A549 (cell line): ENCODE measurements at regions not wholly inside any gene's neighbourhood (a gene's known extent, or its start where the extent isn't known, plus 50 kb on each side); places are given as distances from the start of the nearest gene placed in this dataset.

ENCODE experiments used
- ATAC-seq, 2 experiments: fragments of 200-7000 bp in 1 of 2; fragments of >200 bp in 1 of 2; cut with Nextera tagmentation in 1 of 2; cut with Tn5 transposase in 1 of 2; 3 replicates each; pipeline versions ENCODE4 v1.8.0 to v1.9.1; 2018 to 2020; ENCODE audit warnings: mild to moderate bottlenecking in 1 of 2, moderate library complexity in 1 of 2
- CTCF ChIA-PET: fragments of 300-600 bp; sonication (Branson Sonifier 250); formaldehyde crosslinking; extraction: SDS; loops from one replicate; lab custom pipeline; 2021; ENCODE audit warnings: antibody characterized with exemption, inconsistent platforms; lab: Yijun Ruan, JAX
- POLR2A ChIA-PET: fragments of 350-600 bp; formaldehyde crosslinking; extraction: SDS; loops from one replicate; lab custom pipeline; 2021; ENCODE audit warnings: antibody characterized with exemption, inconsistent platforms; lab: Yijun Ruan, JAX
- DNase-seq, 2 experiments: peaks; one replicate each; pipeline versions ENCODE4 v3.0.0 to v3.0.0-alpha.2; 2011 to 2016; ENCODE audit warnings: low read depth in 1 of 2, low spot score in 1 of 2
- FAIRE-seq: peaks from 2 replicates; lab custom pipeline; 2011; peaks lifted over from hg19 to GRCh38; lab: Jason Lieb, UNC
- H3K27ac ChIP-seq, 2 experiments: fragments of >200 bp; sonication (Bioruptor Twin); formaldehyde crosslinking; 3 replicates each; pipeline ENCODE4 v1.5.1; 2016 to 2017
- H3K4me1 ChIP-seq: fragments of >200 bp; sonication (Bioruptor Twin); formaldehyde crosslinking; 3 replicates; pipeline ENCODE4 v1.6.1; 2016
- H3K4me2 ChIP-seq: fragments of >200 bp; sonication (Bioruptor Twin); formaldehyde crosslinking; 3 replicates; pipeline ENCODE4 v1.6.1; 2016
- H3K4me3 ChIP-seq: fragments of >200 bp; sonication (Bioruptor Twin); formaldehyde crosslinking; 3 replicates; pipeline ENCODE4 v1.5.1; 2016
- H3K9me3 ChIP-seq: fragments of >200 bp; sonication (Bioruptor Twin); formaldehyde crosslinking; 3 replicates; pipeline ENCODE4 v1.6.1; 2016
- ATOH8 ChIP-seq: fragments of 250-450 bp; sonication (Bioruptor Pico); IDR thresholded peaks from 2 replicates; pipeline ENCODE4 v1.5.0; 2020; ENCODE audit warnings: low read depth, mild to moderate bottlenecking, moderate library complexity
- CBX8 ChIP-seq: fragments of 200-600 bp; sonication (generic); IDR thresholded peaks from 2 replicates; pipeline ENCODE4 v1.6.1; 2016
- CEBPB ChIP-seq, 2 experiments: fragments of >200 bp in 1 of 2; sonication (Bioruptor Twin) in 1 of 2; formaldehyde crosslinking in 1 of 2; IDR thresholded peaks; 2 replicates each; pipeline ENCODE4 v1.6.1; 2012 to 2016
- CHD2 ChIP-seq: fragments of 150-350 bp; IDR thresholded peaks from 2 replicates; pipeline ENCODE4 v1.6.1; 2014; ENCODE audit warnings: low read length; ENCODE audit not compliant: partially characterized antibody
- CTCF ChIP-seq: fragments of >200 bp; sonication (Bioruptor Twin); formaldehyde crosslinking; IDR thresholded peaks from 3 replicates; pipeline ENCODE4 v1.5.1; 2016
- E2F6 ChIP-seq: IDR thresholded peaks from 2 replicates; pipeline ENCODE4 v1.6.1; 2012; ENCODE audit warnings: low read depth, borderline replicate concordance
- EHF ChIP-seq: fragments of 250-450 bp; sonication (Bioruptor Pico); IDR thresholded peaks from 2 replicates; pipeline ENCODE4 v1.5.0; 2020; ENCODE audit warnings: mild to moderate bottlenecking
- EHMT2 ChIP-seq: fragments of 200-600 bp; sonication (generic); IDR thresholded peaks from 2 replicates; pipeline ENCODE4 v1.6.1; 2016; ENCODE audit warnings: antibody characterized with exemption, low read depth, mild to moderate bottlenecking, moderate library complexity
- FOSB ChIP-seq: fragments of 250-450 bp; sonication (Bioruptor Pico); IDR thresholded peaks from 2 replicates; pipeline ENCODE4 v1.5.0; 2020; ENCODE audit warnings: mild to moderate bottlenecking, moderate library complexity
- FOSL2 ChIP-seq, 2 experiments: fragments of 450-650 bp in 1 of 2; fragments of >200 bp in 1 of 2; sonication (Bioruptor Twin) in 1 of 2; formaldehyde crosslinking; IDR thresholded peaks; 2 replicates each; pipeline versions ENCODE4 v1.5.0 to v1.6.1; 2016 to 2020; ENCODE audit warnings: mild to moderate bottlenecking in 1 of 2, moderate library complexity in 1 of 2
- HEYL ChIP-seq: fragments of 250-450 bp; sonication (Bioruptor Pico); IDR thresholded peaks from 2 replicates; pipeline ENCODE4 v1.8.0; 2021; ENCODE audit warnings: mild to moderate bottlenecking, moderate library complexity
- HOXB5 ChIP-seq: fragments of 250-450 bp; sonication (Bioruptor Pico); IDR thresholded peaks from 2 replicates; pipeline ENCODE4 v1.5.0; 2020; ENCODE audit warnings: mild to moderate bottlenecking, moderate library complexity
- JUN ChIP-seq, 2 experiments: fragments of >200 bp; sonication (Bioruptor Twin); formaldehyde crosslinking; IDR thresholded peaks; 2 replicates in 1 of 2; 3 replicates in 1 of 2; pipeline ENCODE4 v1.6.1; 2016 to 2017
- KDM1A ChIP-seq: fragments of 200-600 bp; sonication (generic); IDR thresholded peaks from 2 replicates; pipeline ENCODE4 v1.6.1; 2016; ENCODE audit warnings: low read depth, mild to moderate bottlenecking
- MAFK ChIP-seq: fragments of 450-650 bp; IDR thresholded peaks from 2 replicates; pipeline ENCODE4 v1.6.1; 2014; ENCODE audit not compliant: partially characterized antibody
- MAX ChIP-seq: IDR thresholded peaks from 2 replicates; pipeline ENCODE4 v1.6.1; 2012
- NFE2L2 ChIP-seq: fragments of 150-350 bp; conservative IDR thresholded peaks from 2 replicates; pipeline ENCODE4 v1.6.1; 2014; ENCODE audit warnings: low read length
- NPAS2 ChIP-seq: fragments of 250-450 bp; sonication (Bioruptor Pico); IDR thresholded peaks from 2 replicates; pipeline ENCODE4 v1.8.0; 2022; ENCODE audit warnings: mild to moderate bottlenecking, moderate library complexity, borderline replicate concordance
- NR3C1 ChIP-seq: fragments of >200 bp; sonication (Bioruptor Twin); formaldehyde crosslinking; IDR thresholded peaks from 3 replicates; pipeline ENCODE4 v1.6.1; 2017
- PHF8 ChIP-seq: fragments of 200-600 bp; sonication (generic); IDR thresholded peaks from 2 replicates; pipeline ENCODE4 v1.6.1; 2016; ENCODE audit warnings: low read depth, mild to moderate bottlenecking, antibody characterized with exemption, moderate library complexity, borderline replicate concordance
- POLR2AphosphoS2 ChIP-seq: conservative IDR thresholded peaks from 2 replicates; pipeline ENCODE4 v1.6.1; 2012; ENCODE audit warnings: low read length, improper control_type of control experiment, inconsistent platforms
- RAD21 ChIP-seq, 2 experiments: fragments of >200 bp in 1 of 2; sonication (Bioruptor Twin) in 1 of 2; formaldehyde crosslinking in 1 of 2; IDR thresholded peaks in 1 of 2; conservative IDR thresholded peaks in 1 of 2; 2 replicates in 1 of 2; 3 replicates in 1 of 2; pipeline ENCODE4 v1.6.1; 2012 to 2018; ENCODE audit warnings: inconsistent platforms in 1 of 2
- RFX5 ChIP-seq: fragments of 450-650 bp; IDR thresholded peaks from 2 replicates; pipeline ENCODE4 v1.7.1; 2014; ENCODE audit warnings: antibody characterized with exemption, mild to moderate bottlenecking, moderate library complexity
- SMC3 ChIP-seq: fragments of >200 bp; sonication (Bioruptor Twin); formaldehyde crosslinking; IDR thresholded peaks from 3 replicates; pipeline ENCODE4 v1.6.1; 2018; ENCODE audit warnings: inconsistent platforms
- TP53 ChIP-seq: fragments of 250-450 bp; sonication (Bioruptor Pico); IDR thresholded peaks from 2 replicates; pipeline ENCODE4 v1.5.0; 2021; ENCODE audit warnings: mild to moderate bottlenecking, moderate library complexity
- ZFP36 ChIP-seq: fragments of 450-650 bp; IDR thresholded peaks from 2 replicates; pipeline ENCODE4 v1.6.1; 2014; ENCODE audit warnings: borderline replicate concordance; ENCODE audit not compliant: partially characterized antibody
- ZNF302 ChIP-seq: fragments of 250-450 bp; sonication (Bioruptor Pico); IDR thresholded peaks from 2 replicates; pipeline ENCODE4 v1.9.0; 2021; ENCODE audit warnings: inconsistent platforms, mild to moderate bottlenecking, moderate library complexity
- ZSCAN20 ChIP-seq: fragments of 250-450 bp; sonication (Bioruptor Pico); IDR thresholded peaks from 2 replicates; pipeline ENCODE4 v1.8.0; 2022; ENCODE audit warnings: mild to moderate bottlenecking, moderate library complexity
- WGBS: methylation state at CpG from one replicate; pipeline ENCODE4 v1.1.6; 2017; ENCODE audit errors: missing lambda C conversion rate; 5-methylcytosine and 5-hydroxymethylcytosine counted together

GRCh38 chr5:58081435-58081834 is 378.5 kb downstream of the PLK2 start:
- DNase-seq, result no peak
- TF ChIP-seq JUN (IDR thresholded peaks at IDR 0.05), result no peak
- no peak for TF ChIP-seq CHD2
- TF ChIP-seq EHMT2, result no peak
- TF ChIP-seq NPAS2 (CRISPR knock-in tag), result no peak
- TF ChIP-seq ZNF302, result no peak
- TF ChIP-seq HOXB5 (CRISPR knock-in tag), result no peak
- TF ChIP-seq, all 56 proteins: peak for 0
- Histone ChIP-seq H3K4me1 (peaks cover 32% of the 10 kb centered on the region), H3K27ac (peak overlapping the region in 1 of 2 experiments; percentile 67; a peak in 3 of 6 replicates), H3K4me3 (no peak overlapping the region), H3K9me3 (no peaks in the 10 kb centered on the region), H3K4me2 (no peak overlapping the region; the same call in 2 of the 3 replicates)
- WGBS, result 77% methylated on average over 3 of the region's 3 CpGs
- ChIA-PET CTCF (interaction anchor here (2.5 kb wide), 1 partner anchor 9 kb away, joined by 11 read pairs; no protein-coding TSS in a partner anchor), POLR2A (no interaction called here)
- no peak for ATAC-seq
- peak; percentile 61 for FAIRE-seq

GRCh38 chr5:58080573-58080972 is 379.3 kb downstream of the PLK2 start:
- WGBS, result 0% methylated on average over 1 of the region's 1 CpG
- peak in 1 of 2 experiments; percentile 55; a peak in 2 of 6 replicates for ATAC-seq
- peak overlapping the region; percentile 40 for H3K4me2 ChIP-seq

GRCh38 chr5:58077966-58078365 is 381.9 kb downstream of the PLK2 start:
- H3K9me3 ChIP-seq, result no peaks in the 10 kb centered on the region
- peak overlapping the region in 1 of 2 experiments; percentile 6; a peak in 1 of 6 replicates for H3K27ac ChIP-seq
- TF ChIP-seq PHF8, result no peak
- no peak for TF ChIP-seq RAD21 (conservative IDR thresholded peaks at IDR 0.05 in 1 of 2, IDR thresholded peaks at IDR 0.05 in 1 of 2)
- no peak for TF ChIP-seq E2F6
- TF ChIP-seq MAX, result no peak
- TF ChIP-seq ATOH8 (CRISPR knock-in tag), result no peak
- no peak for TF ChIP-seq HOXB5 (CRISPR knock-in tag)
- no peak for TF ChIP-seq ZFP36
- TF ChIP-seq, all 56 proteins: peak for 0
- POLR2A ChIA-PET, result no interaction called here
- H3K4me3 ChIP-seq, result no peak overlapping the region
- H3K4me1 ChIP-seq, result peaks cover 42% of the 10 kb centered on the region
- H3K4me2 ChIP-seq, result no peak overlapping the region
- 88% methylated on average over 2 of the region's 2 CpGs for WGBS
- CTCF ChIA-PET, result no interaction called here
- ATAC-seq (no peak), FAIRE-seq (no peak), DNase-seq (no peak)

More at GRCh38 chr5:58080573-58080972, 379.3 kb downstream of the PLK2 start:
- CTCF ChIA-PET, result interaction anchor here (1.4 to 1.5 kb wide), 2 partner anchors 10 to 12 kb away, joined by 3 read pairs; no protein-coding TSS in a partner anchor
- POLR2A ChIA-PET, result no interaction called here
- Histone ChIP-seq H3K27ac (peak overlapping the region; percentile 52 to 67; a peak in 5 of 6 replicates), H3K4me3 (no peak overlapping the region), H3K9me3 (no peaks in the 10 kb centered on the region), H3K4me1 (peaks cover 26% of the 10 kb centered on the region)
- FAIRE-seq (no peak), DNase-seq (peak in 1 of 2 experiments; percentile 76)
- TF ChIP-seq FOSL2 (IDR thresholded peaks at IDR 0.05) (no peak), FOSL2 (CRISPR knock-in tag; IDR thresholded peaks at IDR 0.05) (peak; percentile 15; the same call in 1 of the 2 replicates), POLR2AphosphoS2 (no peak), RFX5 (peak; percentile 89), EHF (CRISPR knock-in tag) (no peak)

GRCh38 chr5:58077416-58077815 is 382.5 kb downstream of the PLK2 start:
- FAIRE-seq, result no peak
- 74% methylated on average over 3 of the region's 3 CpGs for whole genome bisulfite sequencing
- ChIA-PET POLR2A (no interaction called here), CTCF (no interaction called here)
- Histone ChIP-seq H3K27ac (0 out of 6 replicates have a peak overlapping the region, but pooled peaks of 1 of the 2 experiments have one; percentile 14), H3K9me3 (no peaks in the 10 kb centered on the region), H3K4me2 (no peak overlapping the region), H3K4me1 (peaks cover 44% of the 10 kb centered on the region), H3K4me3 (no peak overlapping the region)
- DNase-seq, result no peak
- ATAC-seq, result no peak
- TF ChIP-seq MAFK (no peak), ZSCAN20 (CRISPR knock-in tag) (no peak), FOSL2 (IDR thresholded peaks at IDR 0.05) (no peak), FOSL2 (CRISPR knock-in tag; IDR thresholded peaks at IDR 0.05) (no peak), TP53 (no peak), ZFP36 (no peak), NR3C1 (no peak), NFE2L2 (no peak), KDM1A (no peak), SMC3 (no peak), FOSB (CRISPR knock-in tag) (no peak), CTCF (no peak), CEBPB (IDR thresholded peaks at IDR 0.05) (no peak), HEYL (CRISPR knock-in tag) (no peak), CBX8 (no peak)
